RWPE2 (cell line): ENCODE measurements at regions not wholly inside any gene's neighbourhood (a gene's known extent, or its start where the extent isn't known, plus 50 kb on each side); places are given as distances from the start of the nearest gene placed in this dataset.

Experiments used
- ATAC-seq: fragments of 200-7000 bp; cut with Tn5 transposase; 3 replicates; pipeline ENCODE4 v1.9.1; 2021; ENCODE audit warnings: low read depth
- DNase-seq: peaks from one replicate; pipeline ENCODE4 v3.0.0-alpha.2; 2020; ENCODE audit warnings: low spot score
- H3K27ac ChIP-seq: fragments of 450-650 bp; 2 replicates; pipeline ENCODE4 v1.5.1; 2017; ENCODE audit warnings: mild to moderate bottlenecking; ENCODE audit not compliant: poor library complexity, severe bottlenecking
- H3K27me3 ChIP-seq: fragments of 250-450 bp; sonication (Bioruptor Pico); 2 replicates; pipeline ENCODE4 v1.5.1; 2021; ENCODE audit warnings: mild to moderate bottlenecking, moderate library complexity; ENCODE audit not compliant: insufficient read depth, poor library complexity, severe bottlenecking
- H3K36me3 ChIP-seq: fragments of 250-450 bp; sonication (Bioruptor Pico); 2 replicates; pipeline ENCODE4 v1.5.1; 2020; ENCODE audit warnings: low read depth, mild to moderate bottlenecking, moderate library complexity
- H3K4me1 ChIP-seq: fragments of 250-450 bp; sonication (Bioruptor Pico); 2 replicates; pipeline ENCODE4 v1.5.1; 2021; ENCODE audit warnings: mild to moderate bottlenecking, moderate library complexity; ENCODE audit not compliant: insufficient read depth, poor library complexity, severe bottlenecking
- H3K4me3 ChIP-seq: fragments of 250-450 bp; sonication (Bioruptor Pico); 2 replicates; pipeline ENCODE4 v1.5.1; 2021; ENCODE audit warnings: mild to moderate bottlenecking, moderate library complexity; ENCODE audit not compliant: severe bottlenecking
- H3K9me3 ChIP-seq: fragments of 250-450 bp; sonication (Bioruptor Pico); 2 replicates; pipeline ENCODE4 v1.5.1; 2021; ENCODE audit warnings: mild to moderate bottlenecking, moderate library complexity; ENCODE audit not compliant: severe bottlenecking
- TF ChIP-seq, protein P1 (sequence below): fragments of 450-650 bp; IDR thresholded peaks from one replicate; pipeline ENCODE4 v1.5.1; 2017; ENCODE audit warnings: mild to moderate bottlenecking, moderate library complexity; ENCODE audit not compliant: poor library complexity, severe bottlenecking

DNA sequence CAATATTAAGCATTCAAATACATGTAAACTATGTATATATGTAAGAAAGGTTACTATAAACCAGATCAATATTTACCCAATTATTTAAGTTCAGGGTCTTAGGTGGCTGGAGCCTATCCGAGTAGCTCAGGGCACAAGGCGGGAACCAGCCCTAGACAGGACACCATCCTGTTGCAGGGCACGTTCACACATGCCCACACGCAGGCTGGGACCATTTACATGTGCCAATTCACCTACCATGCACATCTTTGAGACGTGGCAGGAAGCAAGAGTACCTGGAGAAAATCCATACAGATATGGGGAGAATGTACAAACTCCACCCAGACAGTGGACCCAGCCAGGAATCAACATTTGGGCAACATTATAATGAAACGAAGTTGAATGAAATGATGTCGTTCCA lies 263.0 kb upstream of the E2F7 start:
- TF ChIP-seq, protein P1, sequence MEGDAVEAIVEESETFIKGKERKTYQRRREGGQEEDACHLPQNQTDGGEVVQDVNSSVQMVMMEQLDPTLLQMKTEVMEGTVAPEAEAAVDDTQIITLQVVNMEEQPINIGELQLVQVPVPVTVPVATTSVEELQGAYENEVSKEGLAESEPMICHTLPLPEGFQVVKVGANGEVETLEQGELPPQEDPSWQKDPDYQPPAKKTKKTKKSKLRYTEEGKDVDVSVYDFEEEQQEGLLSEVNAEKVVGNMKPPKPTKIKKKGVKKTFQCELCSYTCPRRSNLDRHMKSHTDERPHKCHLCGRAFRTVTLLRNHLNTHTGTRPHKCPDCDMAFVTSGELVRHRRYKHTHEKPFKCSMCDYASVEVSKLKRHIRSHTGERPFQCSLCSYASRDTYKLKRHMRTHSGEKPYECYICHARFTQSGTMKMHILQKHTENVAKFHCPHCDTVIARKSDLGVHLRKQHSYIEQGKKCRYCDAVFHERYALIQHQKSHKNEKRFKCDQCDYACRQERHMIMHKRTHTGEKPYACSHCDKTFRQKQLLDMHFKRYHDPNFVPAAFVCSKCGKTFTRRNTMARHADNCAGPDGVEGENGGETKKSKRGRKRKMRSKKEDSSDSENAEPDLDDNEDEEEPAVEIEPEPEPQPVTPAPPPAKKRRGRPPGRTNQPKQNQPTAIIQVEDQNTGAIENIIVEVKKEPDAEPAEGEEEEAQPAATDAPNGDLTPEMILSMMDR: no peak
- DNase-seq (no peak), ATAC-seq (no peak)
- Histone ChIP-seq H3K4me1 (no peaks in the 10 kb centered on the region), H3K36me3 (no peaks in the 10 kb centered on the region), H3K4me3 (no peak overlapping the region), H3K9me3 (no peaks in the 10 kb centered on the region), H3K27ac (no peak overlapping the region), H3K27me3 (peaks cover 23% of the 10 kb centered on the region)

DNA sequence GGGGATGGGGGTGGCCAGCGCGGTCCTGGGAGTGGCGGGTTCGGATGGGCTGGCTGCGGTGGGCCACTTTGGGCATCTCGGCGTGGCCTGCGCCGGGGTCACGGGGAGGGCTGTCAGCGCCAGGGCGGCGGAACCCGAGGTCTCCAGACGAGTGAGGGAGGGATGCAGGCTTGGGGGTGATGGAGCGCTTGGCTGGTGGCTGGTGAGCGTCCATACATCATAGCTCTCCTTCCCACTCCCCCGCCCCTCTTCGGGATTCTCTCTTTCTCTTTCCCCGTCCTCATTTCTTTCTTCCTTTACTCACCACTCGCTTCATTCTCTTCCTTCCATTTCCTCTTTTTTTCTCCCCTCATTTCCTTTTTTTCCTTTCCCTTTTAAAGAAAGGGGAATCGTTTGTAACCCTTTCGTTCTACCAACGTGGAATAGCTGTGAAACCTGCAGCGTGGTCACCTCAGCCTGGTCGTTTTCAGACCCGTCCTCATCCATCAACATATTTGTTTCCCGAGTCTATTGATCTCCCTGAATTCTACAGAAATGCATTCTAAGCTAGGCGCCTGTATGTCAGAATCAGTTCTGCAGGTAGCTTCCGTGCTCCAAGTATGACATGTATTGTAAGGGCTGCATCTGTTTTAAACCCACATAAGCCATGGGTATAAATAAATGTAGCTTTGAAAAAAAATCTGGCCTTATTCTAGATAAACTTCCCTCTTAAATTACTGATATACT lies 260.3 kb upstream of the E2F7 start:
- Histone ChIP-seq H3K9me3 (no peaks in the 10 kb centered on the region), H3K4me1 (no peaks in the 10 kb centered on the region), H3K27me3 (peaks cover 23% of the 10 kb centered on the region), H3K27ac (no peak overlapping the region), H3K4me3 (peak overlapping the region; percentile 39), H3K36me3 (no peaks in the 10 kb centered on the region)
- ATAC-seq (no peak), DNase-seq (no peak)
- TF ChIP-seq, protein P1: no peak

- Histone ChIP-seq H3K4me1 (no peaks in the 10 kb centered on the region), H3K27ac (no peak overlapping the region), H3K9me3 (no peaks in the 10 kb centered on the region), H3K4me3 (peak overlapping the region; percentile 39), H3K36me3 (no peaks in the 10 kb centered on the region), H3K27me3 (peaks cover 23% of the 10 kb centered on the region)
- DNase-seq (no peak), ATAC-seq (peak; percentile 92)
- TF ChIP-seq, protein P1: peak; percentile 74
Observed at GRCh38 chr12:77324763-77325468, 259.5 kb upstream of the E2F7 start.

- no peak for DNase-seq
- no peak; the same call in none of the 3 replicates for ATAC-seq
- Histone ChIP-seq H3K4me3 (peak overlapping the region; percentile 39), H3K27me3 (peaks cover 23% of the 10 kb centered on the region), H3K36me3 (no peaks in the 10 kb centered on the region), H3K4me1 (no peaks in the 10 kb centered on the region), H3K9me3 (no peaks in the 10 kb centered on the region), H3K27ac (no peak overlapping the region)
- TF ChIP-seq, protein P1: no peak
Observed at GRCh38 chr12:77324416-77324762, 259.0 kb upstream of the E2F7 start.
